H1 (cell line): ENCODE measurements at regions not wholly inside any gene's neighbourhood (a gene's known extent, or its start where the extent isn't known, plus 50 kb on each side); places are given as distances from the start of the nearest gene placed in this dataset.

Experiments
- CTCF ChIA-PET: fragments of 300-600 bp; sonication (Branson Sonifier 250); formaldehyde crosslinking; loops from one replicate; lab custom pipeline; 2021; ENCODE audit not compliant: partially characterized antibody; lab: Charles Lee
- POLR2A ChIA-PET: fragments of 300-600 bp; sonication (Branson Sonifier 250); formaldehyde crosslinking; loops from one replicate; lab custom pipeline; 2021; ENCODE audit warnings: inconsistent platforms; ENCODE audit not compliant: partially characterized antibody; lab: Charles Lee
- DNase-seq, 2 experiments: peaks; one replicate each; pipeline versions ENCODE4 v3.0.0 to v3.0.0-alpha.2; 2010 to 2022; ENCODE audit warnings: low spot score in 2 of 2, low read depth in 1 of 2, mixed read lengths in 1 of 2
- FAIRE-seq: peaks from 2 replicates; lab custom pipeline; 2011; peaks lifted over from hg19 to GRCh38; lab: Jason Lieb, UNC
- H2AFZ ChIP-seq: 2 replicates; pipeline ENCODE4 v1.8.1; 2012; ENCODE audit warnings: low read length, inconsistent platforms
- H2AK5ac ChIP-seq: 2 replicates; pipeline ENCODE4 v1.6.1; 2013; ENCODE audit warnings: low read depth, low read length
- H2BK120ac ChIP-seq: replicated peaks from 2 replicates; pipeline ENCODE3; 2013; ENCODE audit warnings: low read depth, low read length, inconsistent platforms
- H2BK12ac ChIP-seq: 2 replicates; pipeline ENCODE4 v1.6.1; 2013; ENCODE audit warnings: low read depth, low read length
- H2BK15ac ChIP-seq: 2 replicates; pipeline ENCODE4 v1.6.1; 2013; ENCODE audit warnings: low read length
- H2BK20ac ChIP-seq: 2 replicates; pipeline ENCODE4 v1.6.1; 2013; ENCODE audit warnings: low read length
- H2BK5ac ChIP-seq: 2 replicates; pipeline ENCODE4 v1.6.1; 2013; ENCODE audit warnings: low read depth, low read length
- H3K14ac ChIP-seq: 2 replicates; pipeline ENCODE4 v1.6.1; 2013; ENCODE audit warnings: inconsistent platforms; ENCODE audit not compliant: insufficient read length
- H3K18ac ChIP-seq: 2 replicates; pipeline ENCODE4 v1.6.1; 2013; ENCODE audit warnings: low read length; ENCODE audit errors: extremely low read depth
- H3K23ac ChIP-seq: 2 replicates; pipeline ENCODE4 v1.6.1; 2013; ENCODE audit warnings: inconsistent platforms; ENCODE audit not compliant: insufficient read length
- H3K23me2 ChIP-seq: 2 replicates; pipeline ENCODE4 v1.6.1; 2013; ENCODE audit warnings: low read depth, low read length
- H3K27ac ChIP-seq: 2 replicates; pipeline ENCODE4 v1.6.1; 2011; ENCODE audit warnings: low read depth, low read length, inconsistent platforms
- H3K27me3 ChIP-seq, 4 experiments: replicated peaks in 1 of 4; 1 replicate in 1 of 4; 2 replicates in 3 of 4; pipeline versions ENCODE4 v1.6.1 to v1.8.1; 2011 to 2013; ENCODE audit warnings: low read length in 3 of 4, mild to moderate bottlenecking in 3 of 4, inconsistent platforms in 2 of 4, mixed read lengths in 2 of 4, moderate library complexity in 1 of 4; ENCODE audit not compliant: control insufficient read depth in 3 of 4, insufficient read depth in 3 of 4; ENCODE audit errors: extremely low read depth in 1 of 4
- H3K36me3 ChIP-seq, 4 experiments: 2 replicates each; pipeline versions ENCODE4 v1.6.1 to v1.8.1; 2011 to 2013; ENCODE audit warnings: mild to moderate bottlenecking in 4 of 4, low read length in 3 of 4, moderate library complexity in 2 of 4, control low read depth in 1 of 4, inconsistent platforms in 1 of 4; ENCODE audit not compliant: insufficient read depth in 4 of 4, control insufficient read depth in 2 of 4
- H3K4ac ChIP-seq: replicated peaks from 2 replicates; pipeline ENCODE3; 2013; ENCODE audit warnings: low read length, low read depth, mixed read lengths, inconsistent platforms; ENCODE audit not compliant: insufficient read length
- H3K4me1 ChIP-seq, 4 experiments: replicated peaks in 1 of 4; 1 replicate in 1 of 4; 2 replicates in 3 of 4; pipeline versions ENCODE4 v1.6.1 to v1.8.1; 2011 to 2013; ENCODE audit warnings: low read length in 3 of 4, inconsistent platforms in 2 of 4, mixed read lengths in 1 of 4; ENCODE audit not compliant: insufficient read depth in 4 of 4, control insufficient read depth in 3 of 4
- H3K4me2 ChIP-seq, 2 experiments: 2 replicates each; pipeline versions ENCODE4 v1.6.1 to v1.8.1; 2011 to 2013; ENCODE audit warnings: low read depth in 2 of 2, low read length in 2 of 2, control low read depth in 1 of 2, inconsistent platforms in 1 of 2, mild to moderate bottlenecking in 1 of 2; ENCODE audit not compliant: insufficient read depth in 1 of 2
- H3K4me3 ChIP-seq, 4 experiments: fragments of 200-600, 300-600 bp in 1 of 4; sonication (generic), shearing (Covaris generic), sonication (Bioruptor Twin) in 1 of 4; 2 replicates each; pipeline versions ENCODE4 v1.5.1 to v1.8.1; 2011 to 2016; ENCODE audit warnings: low read length in 4 of 4, low read depth in 3 of 4, control low read depth in 2 of 4, inconsistent platforms in 2 of 4, mild to moderate bottlenecking in 2 of 4, mixed read lengths in 1 of 4, moderate library complexity in 1 of 4; ENCODE audit not compliant: insufficient read depth in 2 of 4; ENCODE audit errors: extremely low read depth in 1 of 4
- H3K56ac ChIP-seq: replicated peaks from 2 replicates; pipeline ENCODE3; 2013; ENCODE audit warnings: low read depth, mild to moderate bottlenecking, mixed read lengths, low read length, inconsistent platforms; ENCODE audit not compliant: insufficient read length
- H3K79me1 ChIP-seq: 2 replicates; pipeline ENCODE4 v1.6.1; 2013; ENCODE audit warnings: low read depth, low read length, control low read depth
- H3K79me2 ChIP-seq, 2 experiments: 2 replicates each; pipeline versions ENCODE4 v1.6.1 to v1.8.1; 2012 to 2013; ENCODE audit warnings: low read length in 2 of 2, mild to moderate bottlenecking in 2 of 2, inconsistent platforms in 1 of 2; ENCODE audit not compliant: insufficient read depth in 2 of 2, control insufficient read depth in 1 of 2
- H3K9ac ChIP-seq, 4 experiments: replicated peaks in 1 of 4; 1 replicate in 1 of 4; 2 replicates in 3 of 4; pipeline versions ENCODE4 v1.6.1 to v1.8.1; 2011 to 2013; ENCODE audit warnings: low read depth in 3 of 4, low read length in 3 of 4, control low read depth in 2 of 4, mild to moderate bottlenecking in 2 of 4, moderate library complexity in 2 of 4, inconsistent platforms in 1 of 4; ENCODE audit errors: extremely low read depth in 1 of 4
- H3K9me3 ChIP-seq, 2 experiments: 2 replicates each; pipeline versions ENCODE4 v1.6.1 to v1.8.1; 2012 to 2013; ENCODE audit warnings: mild to moderate bottlenecking in 2 of 2, moderate library complexity in 2 of 2, control low read depth in 1 of 2, inconsistent platforms in 1 of 2, low read depth in 1 of 2, low read length in 1 of 2, mixed read lengths in 1 of 2; ENCODE audit not compliant: insufficient read depth in 2 of 2
- H4K20me1 ChIP-seq, 2 experiments: replicated peaks in 1 of 2; 2 replicates each; pipeline versions ENCODE3 to v1.8.1; 2011 to 2013; ENCODE audit warnings: inconsistent platforms in 2 of 2, low read length in 2 of 2, mild to moderate bottlenecking in 1 of 2; ENCODE audit not compliant: insufficient read depth in 2 of 2, control insufficient read depth in 1 of 2
- H4K5ac ChIP-seq: 2 replicates; pipeline ENCODE4 v1.6.1; 2013; ENCODE audit warnings: low read length, low read depth, mixed read lengths, inconsistent platforms; ENCODE audit not compliant: insufficient read length
- H4K8ac ChIP-seq: 2 replicates; pipeline ENCODE4 v1.8.0; 2013; ENCODE audit warnings: mild to moderate bottlenecking, moderate library complexity, low read length, inconsistent platforms; ENCODE audit not compliant: insufficient read depth; ENCODE audit errors: extremely low read depth
- H4K91ac ChIP-seq: replicated peaks from 2 replicates; pipeline ENCODE3; 2013; ENCODE audit warnings: low read length, mixed read lengths, inconsistent platforms; ENCODE audit not compliant: insufficient read length
- CBX8 ChIP-seq: fragments of 300-800, 300-1000 bp; sonication (generic); IDR thresholded peaks from 2 replicates; pipeline ENCODE4 v1.7.1; 2016; ENCODE audit warnings: low read depth, low read length, borderline replicate concordance
- EGR1 ChIP-seq: IDR thresholded peaks from 2 replicates; pipeline ENCODE4 v1.6.1; 2011; ENCODE audit warnings: low read depth, low read length, borderline replicate concordance
- HDAC2 ChIP-seq, 2 experiments: fragments of 300-600 bp in 1 of 2; sonication (generic) in 1 of 2; IDR thresholded peaks; 2 replicates each; pipeline ENCODE4 v1.6.1; 2011 to 2012; ENCODE audit warnings: low read depth in 2 of 2, low read length in 2 of 2, mild to moderate bottlenecking in 2 of 2, moderate library complexity in 2 of 2, borderline replicate concordance in 1 of 2, inconsistent platforms in 1 of 2
- JUND ChIP-seq: IDR thresholded peaks from 2 replicates; pipeline ENCODE4 v1.6.1; 2011; ENCODE audit warnings: mild to moderate bottlenecking, improper control_type of control experiment, low read length
- KDM4A ChIP-seq: IDR thresholded peaks from one replicate; pipeline ENCODE4 v1.7.1; 2012; ENCODE audit warnings: low read depth, mild to moderate bottlenecking, moderate library complexity, low read length, inconsistent platforms; ENCODE audit not compliant: severe bottlenecking
- MAFK ChIP-seq: IDR thresholded peaks from 2 replicates; pipeline ENCODE4 v1.6.1; 2012; ENCODE audit warnings: low read depth, mild to moderate bottlenecking, improper control_type of control experiment, low read length
- NANOG ChIP-seq: IDR thresholded peaks from 2 replicates; pipeline ENCODE4 v1.6.1; 2011; ENCODE audit warnings: low read length, low read depth, mild to moderate bottlenecking, inconsistent platforms; ENCODE audit not compliant: insufficient read depth, poor library complexity, severe bottlenecking
- NRF1 ChIP-seq: IDR thresholded peaks from 2 replicates; pipeline ENCODE4 v1.6.1; 2011; ENCODE audit warnings: mild to moderate bottlenecking, low read depth, low read length, improper control_type of control experiment
- RBBP5 ChIP-seq: IDR thresholded peaks from 2 replicates; pipeline ENCODE4 v1.7.1; 2012; ENCODE audit warnings: low read depth, mild to moderate bottlenecking, inconsistent platforms, low read length, moderate library complexity, borderline replicate concordance
- RXRA ChIP-seq: IDR thresholded peaks from 2 replicates; pipeline ENCODE4 v1.6.1; 2011; ENCODE audit warnings: low read depth, mild to moderate bottlenecking, low read length, moderate library complexity; ENCODE audit not compliant: insufficient read depth
- SAP30 ChIP-seq: fragments of 300-600 bp; sonication (generic); IDR thresholded peaks from 2 replicates; pipeline ENCODE4 v1.7.1; 2012; ENCODE audit warnings: low read length, moderate library complexity, mild to moderate bottlenecking, inconsistent platforms; ENCODE audit not compliant: insufficient read depth, insufficient replicate concordance
- SIN3A ChIP-seq, 2 experiments: IDR thresholded peaks in 1 of 2; conservative IDR thresholded peaks in 1 of 2; 2 replicates each; pipeline ENCODE4 v1.6.1; 2011 to 2012; ENCODE audit warnings: low read length in 2 of 2, improper control_type of control experiment in 1 of 2, low read depth in 1 of 2, mild to moderate bottlenecking in 1 of 2
- SIX5 ChIP-seq: IDR thresholded peaks from 2 replicates; pipeline ENCODE4 v1.6.1; 2011; ENCODE audit warnings: mild to moderate bottlenecking, low read depth, low read length
- TEAD4 ChIP-seq: IDR thresholded peaks from 2 replicates; pipeline ENCODE4 v1.6.1; 2012; ENCODE audit warnings: low read depth, low read length, inconsistent platforms, mixed read lengths

- FAIRE-seq (no peak), DNase-seq (no peak)
- Histone ChIP-seq H3K4me1 (no peaks in the 10 kb centered on the region), H2AFZ (no peak overlapping the region), H3K27me3 (no peaks in the 10 kb centered on the region), H4K8ac (no peak overlapping the region), H3K18ac (no peak overlapping the region), H4K91ac (no peak overlapping the region), H3K27ac (no peak overlapping the region), H3K23ac (no peak overlapping the region), H3K79me2 (no peaks in the 10 kb centered on the region), H3K4me3 (no peak overlapping the region), H3K4ac (no peak overlapping the region), H2BK120ac (no peak overlapping the region), H4K5ac (no peak overlapping the region), H2BK20ac (no peak overlapping the region), H2BK15ac (no peak overlapping the region), H3K9ac (no peak overlapping the region), H3K56ac (no peak overlapping the region), H4K20me1 (no peaks in the 10 kb centered on the region), H3K14ac (no peak overlapping the region), H2BK12ac (no peak overlapping the region), H3K79me1 (no peaks in the 10 kb centered on the region), H3K9me3 (no peaks in the 10 kb centered on the region), H2BK5ac (no peak overlapping the region), H3K36me3 (no peaks in the 10 kb centered on the region), H2AK5ac (no peak overlapping the region), H3K23me2 (no peaks in the 10 kb centered on the region), H3K4me2 (no peak overlapping the region)
- CTCF ChIA-PET, result no interaction called here
- POLR2A ChIA-PET, result no interaction called here
- TF ChIP-seq NRF1, result no peak
- no peak for TF ChIP-seq RBBP5
- no peak for TF ChIP-seq HDAC2 (IDR thresholded peaks at IDR 0.05; ENCODE audit: borderline replicate concordance in 1 of 2, low read depth in 2 of 2, low read length in 2 of 2)
- TF ChIP-seq SIX5, result no peak
- no peak for TF ChIP-seq RXRA
- TF ChIP-seq MAFK, result no peak
- TF ChIP-seq SIN3A (conservative IDR thresholded peaks at IDR 0.05 in 1 of 2, IDR thresholded peaks at IDR 0.05 in 1 of 2; ENCODE audit: low read depth in 1 of 2, low read length in 2 of 2), result no peak
- no peak for TF ChIP-seq TEAD4
- no peak for TF ChIP-seq KDM4A
- TF ChIP-seq EGR1, result no peak
- TF ChIP-seq CBX8, result no peak
- TF ChIP-seq NANOG, result no peak
- no peak for TF ChIP-seq SAP30
- no peak for TF ChIP-seq JUND
These were observed 298.6 kb downstream of the PABPC4L start for GRCh38 chr4:133903029-133903428.
